Liver (tissue), 8 donors: ENCODE measurements at regions not wholly inside any gene's neighbourhood (a gene's known extent, or its start where the extent isn't known, plus 50 kb on each side); places are given as distances from the start of the nearest gene placed in this dataset.

Experiments used
- DNase-seq: peaks from one replicate; pipeline ENCODE4 v3.0.0-alpha.2; 2017; ENCODE audit warnings: low spot score
- H3K27ac ChIP-seq, 2 donors: one replicate each; pipeline ENCODE4 v1.7.0; 2013; ENCODE audit warnings: inconsistent platforms in 2 of 2, low read length in 2 of 2, control low read depth in 1 of 2, low read depth in 1 of 2, mild to moderate bottlenecking in 1 of 2
- H3K27me3 ChIP-seq, 4 donors: one replicate each; pipeline versions ENCODE4 v1.6.1 to v1.7.0; 2013; ENCODE audit warnings: low read length in 3 of 4, inconsistent platforms in 1 of 4, mild to moderate bottlenecking in 1 of 4, moderate library complexity in 1 of 4; ENCODE audit not compliant: control insufficient read depth in 4 of 4, insufficient read depth in 4 of 4
- H3K36me3 ChIP-seq, 4 donors: one replicate each; pipeline versions ENCODE4 v1.6.1 to v1.7.0; 2013; ENCODE audit warnings: low read length in 3 of 4, mild to moderate bottlenecking in 3 of 4, low read depth in 1 of 4, moderate library complexity in 1 of 4; ENCODE audit not compliant: control insufficient read depth in 4 of 4, insufficient read depth in 3 of 4
- H3K4me1 ChIP-seq, 4 donors: one replicate each; pipeline versions ENCODE4 v1.6.1 to v1.7.0; 2013; ENCODE audit warnings: low read length in 3 of 4, mild to moderate bottlenecking in 3 of 4, moderate library complexity in 1 of 4; ENCODE audit not compliant: control insufficient read depth in 4 of 4, insufficient read depth in 4 of 4
- H3K4me3 ChIP-seq, 3 donors: one replicate each; pipeline versions ENCODE4 v1.6.1 to v1.7.0; 2013; ENCODE audit warnings: low read length in 3 of 3, control low read depth in 1 of 3, low read depth in 1 of 3, mild to moderate bottlenecking in 1 of 3
- H3K9ac ChIP-seq, 2 donors: one replicate each; pipeline ENCODE4 v1.7.0; 2013; ENCODE audit warnings: low read length in 2 of 2, mild to moderate bottlenecking in 2 of 2, moderate library complexity in 2 of 2, control low read depth in 1 of 2, low read depth in 1 of 2
- H3K9me3 ChIP-seq, 4 donors: one replicate each; pipeline versions ENCODE4 v1.6.1 to v1.7.0; 2013; ENCODE audit warnings: low read length in 3 of 4; ENCODE audit not compliant: control insufficient read depth in 4 of 4
- CTCF ChIP-seq: fragments of 150-350 bp; IDR thresholded peaks from 2 replicates; pipeline ENCODE4 v1.5.1; 2017; ENCODE audit warnings: improper control_type of control experiment, low read depth, low read length; ENCODE audit not compliant: missing input control
- EGR1 ChIP-seq, 2 donors: IDR thresholded peaks; 2 replicates each; pipeline ENCODE4 v1.6.1; 2016 to 2018; ENCODE audit warnings: antibody characterized with exemption in 2 of 2, low read depth in 2 of 2
- FOXA2 ChIP-seq: IDR thresholded peaks from 2 replicates; pipeline ENCODE4 v1.6.1; 2016; ENCODE audit warnings: antibody characterized with exemption
- GABPA ChIP-seq, 2 donors: IDR thresholded peaks in 1 of 2; conservative IDR thresholded peaks in 1 of 2; 2 replicates each; pipeline ENCODE4 v1.6.1; 2016; ENCODE audit warnings: antibody characterized with exemption in 2 of 2, mild to moderate bottlenecking in 1 of 2, moderate library complexity in 1 of 2
- HNF4G ChIP-seq: IDR thresholded peaks from 2 replicates; pipeline ENCODE4 v1.6.1; 2016; ENCODE audit warnings: antibody characterized with exemption
- JUND ChIP-seq, 2 donors: IDR thresholded peaks; 2 replicates each; pipeline ENCODE4 v1.6.1; 2016; ENCODE audit warnings: antibody characterized with exemption in 2 of 2
- NR2F2 ChIP-seq: IDR thresholded peaks from 2 replicates; pipeline ENCODE4 v1.6.1; 2016; ENCODE audit warnings: antibody characterized with exemption
- RAD21 ChIP-seq, 2 donors: IDR thresholded peaks; 2 replicates each; pipeline ENCODE4 v1.6.1; 2016; ENCODE audit warnings: antibody characterized with exemption in 2 of 2, mild to moderate bottlenecking in 2 of 2
- RXRA ChIP-seq, 2 donors: IDR thresholded peaks; 2 replicates each; pipeline ENCODE4 v1.6.1; 2017 to 2018; ENCODE audit warnings: antibody characterized with exemption in 2 of 2, mild to moderate bottlenecking in 1 of 2
- SP1 ChIP-seq: IDR thresholded peaks from 2 replicates; pipeline ENCODE4 v1.6.1; 2018; ENCODE audit warnings: antibody characterized with exemption, mild to moderate bottlenecking
- TAF1 ChIP-seq: conservative IDR thresholded peaks from 2 replicates; pipeline ENCODE4 v1.6.1; 2016; ENCODE audit warnings: antibody characterized with exemption, mild to moderate bottlenecking
- YY1 ChIP-seq: IDR thresholded peaks from 2 replicates; pipeline ENCODE4 v1.6.1; 2016; ENCODE audit warnings: antibody characterized with exemption, mild to moderate bottlenecking
- WGBS: extraction: QIAGEN DNeasy Blood & Tissue Kit; methylation state at CpG from one replicate; pipeline ENCODE4 v1.1.7; 2013; 5-methylcytosine and 5-hydroxymethylcytosine counted together
- TF ChIP-seq, protein P1 (sequence below): IDR thresholded peaks from 2 replicates; pipeline ENCODE4 v1.6.1; 2016; ENCODE audit warnings: antibody characterized with exemption
- TF ChIP-seq, protein P2 (sequence below): IDR thresholded peaks from 2 replicates; pipeline ENCODE4 v1.6.1; 2016; ENCODE audit warnings: antibody characterized with exemption, mild to moderate bottlenecking
- donor health status: healthy.
- donor health status: healthy.
- donor health status: healthy.
- donor health status: healthy.
- donor health status: healthy.

DNA sequence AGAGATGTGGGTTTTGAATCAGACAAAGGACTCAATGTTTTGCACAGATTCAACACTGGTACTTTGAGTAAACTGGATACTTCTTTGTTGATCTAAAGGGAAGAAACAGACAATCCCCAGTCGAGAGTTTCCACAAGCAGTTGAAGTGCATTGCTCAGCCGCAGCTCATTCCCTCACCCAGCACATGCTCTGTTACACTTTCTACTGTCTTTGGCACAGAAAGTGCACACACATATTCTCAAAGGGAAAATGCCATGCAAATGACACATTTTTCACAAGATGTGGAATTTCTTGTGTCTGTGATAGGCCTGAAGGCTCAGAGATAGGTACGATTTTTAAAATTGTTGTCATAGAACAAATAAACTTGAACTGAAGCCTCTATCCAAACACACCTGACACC, 258.9 kb upstream of the TRIB2 start:
- no peak for TF ChIP-seq TAF1
- no peak for TF ChIP-seq NR2F2
- TF ChIP-seq RAD21 (IDR thresholded peaks at IDR 0.05), result no peak
- no peak for TF ChIP-seq RXRA (IDR thresholded peaks at IDR 0.05)
- no peak for TF ChIP-seq JUND (IDR thresholded peaks at IDR 0.05)
- TF ChIP-seq, protein P1, sequence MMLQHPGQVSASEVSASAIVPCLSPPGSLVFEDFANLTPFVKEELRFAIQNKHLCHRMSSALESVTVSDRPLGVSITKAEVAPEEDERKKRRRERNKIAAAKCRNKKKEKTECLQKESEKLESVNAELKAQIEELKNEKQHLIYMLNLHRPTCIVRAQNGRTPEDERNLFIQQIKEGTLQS, result no peak
- TF ChIP-seq, protein P2, sequence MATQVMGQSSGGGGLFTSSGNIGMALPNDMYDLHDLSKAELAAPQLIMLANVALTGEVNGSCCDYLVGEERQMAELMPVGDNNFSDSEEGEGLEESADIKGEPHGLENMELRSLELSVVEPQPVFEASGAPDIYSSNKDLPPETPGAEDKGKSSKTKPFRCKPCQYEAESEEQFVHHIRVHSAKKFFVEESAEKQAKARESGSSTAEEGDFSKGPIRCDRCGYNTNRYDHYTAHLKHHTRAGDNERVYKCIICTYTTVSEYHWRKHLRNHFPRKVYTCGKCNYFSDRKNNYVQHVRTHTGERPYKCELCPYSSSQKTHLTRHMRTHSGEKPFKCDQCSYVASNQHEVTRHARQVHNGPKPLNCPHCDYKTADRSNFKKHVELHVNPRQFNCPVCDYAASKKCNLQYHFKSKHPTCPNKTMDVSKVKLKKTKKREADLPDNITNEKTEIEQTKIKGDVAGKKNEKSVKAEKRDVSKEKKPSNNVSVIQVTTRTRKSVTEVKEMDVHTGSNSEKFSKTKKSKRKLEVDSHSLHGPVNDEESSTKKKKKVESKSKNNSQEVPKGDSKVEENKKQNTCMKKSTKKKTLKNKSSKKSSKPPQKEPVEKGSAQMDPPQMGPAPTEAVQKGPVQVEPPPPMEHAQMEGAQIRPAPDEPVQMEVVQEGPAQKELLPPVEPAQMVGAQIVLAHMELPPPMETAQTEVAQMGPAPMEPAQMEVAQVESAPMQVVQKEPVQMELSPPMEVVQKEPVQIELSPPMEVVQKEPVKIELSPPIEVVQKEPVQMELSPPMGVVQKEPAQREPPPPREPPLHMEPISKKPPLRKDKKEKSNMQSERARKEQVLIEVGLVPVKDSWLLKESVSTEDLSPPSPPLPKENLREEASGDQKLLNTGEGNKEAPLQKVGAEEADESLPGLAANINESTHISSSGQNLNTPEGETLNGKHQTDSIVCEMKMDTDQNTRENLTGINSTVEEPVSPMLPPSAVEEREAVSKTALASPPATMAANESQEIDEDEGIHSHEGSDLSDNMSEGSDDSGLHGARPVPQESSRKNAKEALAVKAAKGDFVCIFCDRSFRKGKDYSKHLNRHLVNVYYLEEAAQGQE, result no peak
- no peak for TF ChIP-seq FOXA2
- TF ChIP-seq CTCF, result no peak
- Histone ChIP-seq H3K9me3 (no peaks in the 10 kb centered on the region), H3K9ac (no peak overlapping the region), H3K27me3 (no peaks in the 10 kb centered on the region), H3K4me3 (no peak overlapping the region), H3K27ac (no peak overlapping the region), H3K4me1 (peaks cover 6 to 16% (median 10%) of the 10 kb centered on the region in 4 donors), H3K36me3 (no peaks in the 10 kb centered on the region)
- no peak for DNase-seq
- WGBS, result 70% methylated on average over 3 of the region's 3 CpGs

DNA sequence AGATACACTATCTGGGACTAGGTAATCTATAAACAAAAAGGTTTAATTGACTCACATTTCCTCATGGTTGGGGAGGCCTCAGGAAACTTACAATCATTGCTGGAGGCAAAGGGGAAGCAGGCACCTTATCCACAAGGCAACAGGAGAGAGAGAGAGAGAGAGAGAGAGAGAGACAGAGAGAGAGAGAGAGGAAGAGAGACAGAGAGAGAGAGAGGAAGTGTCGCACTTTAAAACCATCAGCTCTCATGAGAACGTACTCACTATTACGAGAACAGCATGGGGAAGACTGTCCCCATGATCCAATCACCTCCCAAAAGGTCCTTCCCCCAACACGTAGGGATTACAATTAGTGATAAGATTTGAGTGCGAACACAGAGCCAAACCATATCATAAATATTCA, 253.5 kb upstream of the TRIB2 start:
- Histone ChIP-seq H3K27ac (no peak overlapping the region), H3K4me3 (no peak overlapping the region), H3K9me3 (no peaks in the 10 kb centered on the region), H3K4me1 (no peaks in the 10 kb centered on the region), H3K27me3 (no peaks in the 10 kb centered on the region), H3K9ac (no peak overlapping the region), H3K36me3 (no peaks in the 10 kb centered on the region)
- no peak for DNase-seq
- TF ChIP-seq JUND (IDR thresholded peaks at IDR 0.05) (no peak), TAF1 (no peak)
- WGBS, result 88% methylated on average over 5 of the region's 5 CpGs

DNA sequence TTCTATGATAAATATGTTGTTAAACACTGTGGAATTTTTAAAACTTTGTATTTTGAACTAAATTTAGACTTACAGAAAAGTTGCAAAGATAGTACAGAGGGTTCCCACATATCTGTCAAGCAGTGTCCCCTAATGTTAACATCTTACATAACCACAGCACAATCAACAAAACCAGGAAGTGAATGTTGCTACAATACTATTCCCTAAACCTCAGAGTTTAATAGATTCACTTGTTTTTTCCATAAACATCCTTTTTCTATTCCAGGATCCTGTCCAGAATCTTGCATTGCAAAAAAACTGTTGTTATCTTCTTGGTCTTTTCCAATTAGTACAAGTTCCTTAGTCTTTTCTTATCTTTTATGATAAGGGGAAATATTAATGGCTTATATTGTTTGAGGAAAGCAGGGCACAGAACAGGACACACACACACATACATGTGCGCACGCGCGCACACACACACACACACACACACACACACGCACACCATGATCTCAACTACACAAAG, 251.1 kb upstream of the TRIB2 start:
- no peaks in the 10 kb centered on the region for H3K36me3 ChIP-seq
- peak; percentile 45 to 51 for TF ChIP-seq RAD21 (IDR thresholded peaks at IDR 0.05)
- TF ChIP-seq EGR1 (IDR thresholded peaks at IDR 0.05; ENCODE audit: low read depth in 2 of 2), result no peak
- TF ChIP-seq RXRA (IDR thresholded peaks at IDR 0.05), result peak; percentile 9 to 35
- no peak for TF ChIP-seq GABPA (IDR thresholded peaks at IDR 0.05 in 1 of 2, conservative IDR thresholded peaks at IDR 0.05 in 1 of 2)
- TF ChIP-seq, protein P2, result peak; percentile 50
- no peak for TF ChIP-seq YY1
- TF ChIP-seq FOXA2, result no peak
- TF ChIP-seq HNF4G, result no peak
- peak; percentile 62 for TF ChIP-seq SP1
- no peak for TF ChIP-seq CTCF
- TF ChIP-seq NR2F2, result peak; percentile 78
- H3K4me3 ChIP-seq, result no peak overlapping the region
- no peaks in the 10 kb centered on the region for H3K4me1 ChIP-seq
- no peak for DNase-seq
- no peaks in the 10 kb centered on the region for H3K9me3 ChIP-seq
- H3K9ac ChIP-seq, result no peak overlapping the region
- H3K27ac ChIP-seq, result no peak overlapping the region
- no peaks in the 10 kb centered on the region for H3K27me3 ChIP-seq
- 66% methylated on average over 5 of the region's 5 CpGs for WGBS
